ENCODE measurements at regions not wholly inside any gene's neighbourhood (a gene's known extent, or its start where the extent isn't known, plus 50 kb on each side); places are given as distances from the start of the nearest gene placed in this dataset.

DNA sequence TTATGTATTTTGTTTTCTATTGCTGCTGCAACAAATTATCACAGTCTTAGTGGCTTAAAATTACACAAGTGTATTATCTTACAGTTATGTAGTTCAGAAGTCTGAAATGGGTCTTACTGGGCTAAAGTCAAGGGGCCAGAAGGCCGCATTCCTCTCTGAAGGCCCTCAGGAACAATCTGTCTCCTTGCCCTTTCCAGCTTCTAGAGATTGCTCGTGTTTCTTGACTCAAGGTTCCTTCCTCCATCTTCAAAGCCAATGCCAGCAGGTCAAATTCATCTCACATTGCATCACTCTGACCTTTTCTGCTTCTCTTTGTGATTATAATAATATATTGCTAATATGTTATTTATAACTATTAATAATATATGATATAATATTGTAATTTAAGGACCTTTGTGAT is 97.1 kb downstream of the DIRAS3 start:
- Histone ChIP-seq H3K27ac (no peak overlapping the region), H3K4me3 (no peak overlapping the region), H3K4me1 (peaks cover 7% of the 10 kb centered on the region), H3K9me3 (no peaks in the 10 kb centered on the region), H3K27me3 (ENCODE audit: insufficient read depth in 3 of 3, low read length in 2 of 3) (no peaks in the 10 kb centered on the region), H3K36me3 (ENCODE audit: insufficient read depth in 1 of 2, low read depth in 1 of 2) (no peaks in the 10 kb centered on the region)
- ATAC-seq, result no peak
- intact Hi-C loops (cut with DNase I), result no loop called here
- 31 to 65% (median 33%) methylated on average over 2 of the region's 2 CpGs for WGBS, 3 donors
- no peak for TF ChIP-seq CTCF (IDR thresholded peaks at IDR 0.05)
- no peak for DNase-seq

GRCh38 chr1:67952071-67952470 is 98.4 kb downstream of the DIRAS3 start:
- no peak for TF ChIP-seq CTCF (IDR thresholded peaks at IDR 0.05)
- DNase-seq (no peak), ATAC-seq (no peak)
- no peak overlapping the region for H3K27ac ChIP-seq
- peaks cover 7% of the 10 kb centered on the region for H3K4me1 ChIP-seq
- no peak overlapping the region for H3K4me3 ChIP-seq
- no peaks in the 10 kb centered on the region for H3K27me3 ChIP-seq (ENCODE audit: insufficient read depth in 3 of 3, low read length in 2 of 3)
- intact Hi-C loops (cut with DNase I), result no loop called here
- no peaks in the 10 kb centered on the region for H3K9me3 ChIP-seq
- 26 to 91% (median 31%) methylated on average over 1 of the region's 1 CpG for WGBS, 3 donors
- H3K36me3 ChIP-seq (ENCODE audit: insufficient read depth in 1 of 2, low read depth in 1 of 2), result no peaks in the 10 kb centered on the region

DNA sequence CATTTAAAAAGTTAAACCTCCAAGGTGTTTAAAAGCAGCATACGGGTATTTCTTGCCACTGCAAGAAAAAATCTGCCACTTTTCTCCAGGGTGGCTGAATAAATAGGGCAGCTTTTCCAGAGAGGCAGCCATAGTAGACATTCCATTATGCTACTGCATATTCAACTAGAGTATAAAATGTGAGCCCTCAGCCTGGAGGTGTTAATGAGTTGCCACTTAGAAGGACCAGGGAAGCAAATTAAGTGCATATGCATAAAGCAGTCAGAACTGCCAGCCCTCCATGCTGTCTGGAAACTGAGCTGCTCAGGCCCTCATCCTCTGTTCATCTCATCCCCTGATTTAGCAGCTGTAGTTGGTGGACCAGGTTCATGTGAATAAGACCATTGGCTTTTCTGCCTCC is 99.4 kb downstream of the DIRAS3 start:
- Histone ChIP-seq H3K27ac (no peak overlapping the region), H3K4me3 (no peak overlapping the region), H3K4me1 (peaks cover 7% of the 10 kb centered on the region), H3K9me3 (no peaks in the 10 kb centered on the region), H3K36me3 (ENCODE audit: insufficient read depth in 1 of 2, low read depth in 1 of 2) (no peaks in the 10 kb centered on the region), H3K27me3 (ENCODE audit: insufficient read depth in 3 of 3, low read length in 2 of 3) (no peaks in the 10 kb centered on the region)
- DNase-seq (no peak), ATAC-seq (no peak)
- TF ChIP-seq CTCF (IDR thresholded peaks at IDR 0.05), result no peak
- intact Hi-C loops (cut with DNase I), result no loop called here
- 91 to 94% (median 91%) methylated on average over 1 of the region's 1 CpG for WGBS, 3 donors

GRCh38 chr1:67948151-67949080 is 102.0 kb downstream of the DIRAS3 start:
- ATAC-seq, result no peak
- 67 to 82% (median 77%) methylated on average over 4 of the region's 4 CpGs for WGBS, 3 donors
- H3K4me3 ChIP-seq, result no peak overlapping the region
- TF ChIP-seq CTCF (IDR thresholded peaks at IDR 0.05), result no peak
- H3K27me3 ChIP-seq (ENCODE audit: insufficient read depth in 3 of 3, low read length in 2 of 3), result no peaks in the 10 kb centered on the region
- intact Hi-C loops (cut with DNase I), result no loop called here
- no peaks in the 10 kb centered on the region for H3K36me3 ChIP-seq (ENCODE audit: insufficient read depth in 1 of 2, low read depth in 1 of 2)
- H3K9me3 ChIP-seq, result no peaks in the 10 kb centered on the region
- H3K27ac ChIP-seq, result no peak overlapping the region
- H3K4me1 ChIP-seq, result peaks cover 12% of the 10 kb centered on the region
- DNase-seq, result no peak

All from psoas muscle (tissue), 7 donors.